Trophoblast cell (in vitro differentiated cells and primary cell): ENCODE measurements at regions not wholly inside any gene's neighbourhood (a gene's known extent, or its start where the extent isn't known, plus 50 kb on each side); places are given as distances from the start of the nearest gene placed in this dataset.

Experiments used
- DNase-seq, 2 donors: peaks; one replicate each; pipeline ENCODE4 v3.0.0-alpha.2; 2016
- H2AFZ ChIP-seq: 2 replicates; pipeline ENCODE4 v1.6.1; 2013; ENCODE audit warnings: low read length, moderate library complexity, mild to moderate bottlenecking; ENCODE audit not compliant: insufficient read depth, poor library complexity
- H2AK5ac ChIP-seq: 2 replicates; pipeline ENCODE4 v1.6.1; 2013; ENCODE audit warnings: mild to moderate bottlenecking, low read length
- H2BK120ac ChIP-seq: 2 replicates; pipeline ENCODE4 v1.6.1; 2013; ENCODE audit warnings: low read length, mild to moderate bottlenecking, moderate library complexity; ENCODE audit not compliant: insufficient read depth, poor library complexity
- H2BK12ac ChIP-seq: 2 replicates; pipeline ENCODE4 v1.6.1; 2013; ENCODE audit warnings: mild to moderate bottlenecking, low read length, moderate library complexity
- H2BK5ac ChIP-seq: 2 replicates; pipeline ENCODE4 v1.6.1; 2013; ENCODE audit warnings: low read length, low read depth, moderate library complexity, mild to moderate bottlenecking; ENCODE audit not compliant: poor library complexity
- H3K14ac ChIP-seq: 2 replicates; pipeline ENCODE4 v1.6.1; 2013; ENCODE audit warnings: mild to moderate bottlenecking, low read length
- H3K18ac ChIP-seq: 2 replicates; pipeline ENCODE4 v1.6.1; 2013; ENCODE audit warnings: mild to moderate bottlenecking, low read length
- H3K23ac ChIP-seq: 2 replicates; pipeline ENCODE4 v1.6.1; 2013; ENCODE audit warnings: low read length
- H3K27ac ChIP-seq: 2 replicates; pipeline ENCODE4 v1.5.1; 2013; ENCODE audit warnings: low read depth, mild to moderate bottlenecking, inconsistent platforms, low read length, moderate library complexity
- H3K27me3 ChIP-seq: 2 replicates; pipeline ENCODE4 v1.6.1; 2013; ENCODE audit warnings: inconsistent platforms, mild to moderate bottlenecking, low read length, moderate library complexity; ENCODE audit not compliant: insufficient read depth
- H3K36me3 ChIP-seq, 2 experiments: 1 replicate in 1 of 2; 2 replicates in 1 of 2; pipeline ENCODE4 v1.6.1; 2013; ENCODE audit warnings: low read length in 2 of 2, mild to moderate bottlenecking in 2 of 2, moderate library complexity in 1 of 2; ENCODE audit not compliant: insufficient read depth in 2 of 2, control insufficient read depth in 1 of 2
- H3K4ac ChIP-seq: 2 replicates; pipeline ENCODE4 v1.6.1; 2013; ENCODE audit warnings: low read depth, mild to moderate bottlenecking, low read length, moderate library complexity
- H3K4me1 ChIP-seq, 2 experiments: 1 replicate in 1 of 2; 2 replicates in 1 of 2; pipeline ENCODE4 v1.6.1; 2013; ENCODE audit warnings: low read length in 2 of 2, mild to moderate bottlenecking in 2 of 2, moderate library complexity in 1 of 2; ENCODE audit not compliant: insufficient read depth in 2 of 2, control insufficient read depth in 1 of 2
- H3K4me2 ChIP-seq: 2 replicates; pipeline ENCODE4 v1.6.1; 2013; ENCODE audit warnings: inconsistent platforms, mild to moderate bottlenecking, low read length, moderate library complexity
- H3K4me3 ChIP-seq: 2 replicates; pipeline ENCODE4 v1.5.1; 2013; ENCODE audit warnings: mild to moderate bottlenecking, low read depth, low read length, inconsistent platforms
- H3K79me1 ChIP-seq: one replicate; pipeline ENCODE4 v1.6.1; 2013; ENCODE audit warnings: low read length
- H3K79me2 ChIP-seq: 2 replicates; pipeline ENCODE4 v1.6.1; 2013; ENCODE audit warnings: low read length, mild to moderate bottlenecking; ENCODE audit not compliant: control insufficient read depth, insufficient read depth, poor library complexity
- H3K9ac ChIP-seq: 2 replicates; pipeline ENCODE4 v1.6.1; 2013; ENCODE audit warnings: mild to moderate bottlenecking, low read length
- H3K9me3 ChIP-seq: 2 replicates; pipeline ENCODE4 v1.6.1; 2013; ENCODE audit warnings: low read depth, mild to moderate bottlenecking, control low read depth, inconsistent platforms, low read length; ENCODE audit not compliant: insufficient read depth
- H4K12ac ChIP-seq: 2 replicates; pipeline ENCODE4 v1.6.1; 2013; ENCODE audit warnings: low read depth, mild to moderate bottlenecking, low read length, moderate library complexity
- H4K8ac ChIP-seq: 2 replicates; pipeline ENCODE4 v1.6.1; 2013; ENCODE audit warnings: low read depth, mild to moderate bottlenecking, low read length, moderate library complexity
- H4K91ac ChIP-seq: one replicate; pipeline ENCODE4 v1.6.1; 2013; ENCODE audit warnings: low read depth, mild to moderate bottlenecking, low read length, moderate library complexity
- WGBS: extraction: QIAGEN DNeasy Blood & Tissue Kit; methylation state at CpG from one replicate; pipeline ENCODE4 v1.1.7; 2013; ENCODE audit warnings: missing lambda C conversion rate; ENCODE audit not compliant: insufficient read length, insufficient coverage; ENCODE audit errors: extremely low coverage; 5-methylcytosine and 5-hydroxymethylcytosine counted together

GRCh38 chr16:64450177-64450576 lies 671.7 kb downstream of the CDH11 start:
- no peak for DNase-seq
- H3K4me3 ChIP-seq, result no peak overlapping the region
- no peak overlapping the region for H2BK12ac ChIP-seq
- no peak overlapping the region for H2BK120ac ChIP-seq
- H3K14ac ChIP-seq, result no peak overlapping the region
- H4K91ac ChIP-seq, result no peak overlapping the region
- no peaks in the 10 kb centered on the region for H3K4me1 ChIP-seq
- H2BK5ac ChIP-seq, result no peak overlapping the region
- no peak overlapping the region for H2AFZ ChIP-seq
- H3K4me2 ChIP-seq, result no peak overlapping the region
- no peak overlapping the region for H3K9ac ChIP-seq
- no peak overlapping the region for H3K18ac ChIP-seq
- no peak overlapping the region for H2AK5ac ChIP-seq
- no peak overlapping the region for H3K4ac ChIP-seq
- no peaks in the 10 kb centered on the region for H3K79me2 ChIP-seq
- no peaks in the 10 kb centered on the region for H3K27me3 ChIP-seq
- H3K9me3 ChIP-seq, result no peaks in the 10 kb centered on the region
- no peak overlapping the region for H4K12ac ChIP-seq
- peaks cover 2% of the 10 kb centered on the region for H3K79me1 ChIP-seq
- no peak overlapping the region for H3K23ac ChIP-seq
- H3K27ac ChIP-seq, result no peak overlapping the region
- no peak overlapping the region for H4K8ac ChIP-seq
- no peaks in the 10 kb centered on the region for H3K36me3 ChIP-seq
- no CpG with 5 or more reads among the region's 4 CpGs for WGBS

DNA sequence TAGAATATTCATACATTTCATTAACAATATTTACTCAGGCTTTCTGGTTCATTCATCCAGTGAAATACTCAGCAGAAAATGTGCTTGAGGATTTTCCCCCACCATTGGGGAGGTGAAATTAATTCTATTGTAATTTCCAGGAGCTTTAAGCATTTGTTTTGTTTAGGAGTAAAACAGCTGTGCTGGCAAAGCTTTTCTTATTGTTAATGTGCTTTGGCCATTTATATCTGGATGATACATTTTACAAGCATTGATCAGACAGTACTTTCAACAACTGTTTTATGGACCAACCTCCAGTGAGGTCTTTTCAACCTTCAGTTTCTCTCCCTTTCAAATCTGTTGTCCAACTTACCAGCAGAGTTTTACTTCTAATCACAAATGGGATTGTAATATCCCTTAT lies 672.4 kb downstream of the CDH11 start:
- H3K4me3 ChIP-seq, result no peak overlapping the region
- H3K27me3 ChIP-seq, result no peaks in the 10 kb centered on the region
- no peak overlapping the region for H2BK5ac ChIP-seq
- H3K27ac ChIP-seq, result no peak overlapping the region
- H2BK12ac ChIP-seq, result no peak overlapping the region
- no peak overlapping the region for H3K4me2 ChIP-seq
- H2AK5ac ChIP-seq, result no peak overlapping the region
- no peaks in the 10 kb centered on the region for H3K79me2 ChIP-seq
- no peaks in the 10 kb centered on the region for H3K79me1 ChIP-seq
- no peak overlapping the region for H2BK120ac ChIP-seq
- H3K4me1 ChIP-seq, result peaks cover 0 to 2% of the 10 kb centered on the region in 2 experiments
- no peak overlapping the region for H4K91ac ChIP-seq
- no peak overlapping the region for H4K12ac ChIP-seq
- no peak overlapping the region for H3K14ac ChIP-seq
- no peak for DNase-seq
- no peaks in the 10 kb centered on the region for H3K36me3 ChIP-seq
- no peak overlapping the region for H3K9ac ChIP-seq
- no peak overlapping the region for H3K23ac ChIP-seq
- no peak overlapping the region for H2AFZ ChIP-seq
- H3K9me3 ChIP-seq, result no peaks in the 10 kb centered on the region
- H3K18ac ChIP-seq, result no peak overlapping the region
- H4K8ac ChIP-seq, result no peak overlapping the region
- no peak overlapping the region for H3K4ac ChIP-seq

GRCh38 chr16:64445649-64446048 lies 676.2 kb downstream of the CDH11 start:
- H3K14ac ChIP-seq, result no peak overlapping the region

DNA sequence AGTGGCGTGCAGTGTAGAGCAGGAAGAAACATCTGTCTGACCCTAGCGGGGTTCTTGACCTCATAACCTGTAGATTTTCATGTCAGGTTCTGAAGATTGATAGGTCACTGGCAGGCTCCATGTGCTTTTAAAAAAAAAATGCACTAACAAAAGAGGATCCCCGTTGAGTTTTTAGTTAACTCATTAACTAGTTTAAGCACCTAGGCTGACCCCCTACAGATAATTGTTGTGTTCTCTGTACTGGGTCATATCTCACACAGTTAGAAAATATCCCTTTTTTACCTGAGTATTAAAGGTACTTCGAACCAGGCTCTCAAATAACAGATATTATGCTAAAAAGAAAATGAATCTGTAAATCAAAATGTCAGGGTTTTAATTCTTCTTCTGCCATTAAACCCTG lies 676.6 kb downstream of the CDH11 start:
- H3K14ac ChIP-seq, result no peak overlapping the region
- peak overlapping the region; percentile 24 for H2BK12ac ChIP-seq
- H3K36me3 ChIP-seq, result no peaks in the 10 kb centered on the region
- peak overlapping the region; percentile 2 for H4K91ac ChIP-seq
- H4K12ac ChIP-seq, result no peak overlapping the region
- no peaks in the 10 kb centered on the region for H3K9me3 ChIP-seq
- H3K79me2 ChIP-seq, result no peaks in the 10 kb centered on the region
- H2AK5ac ChIP-seq, result no peak overlapping the region
- DNase-seq, result no peak
- H3K23ac ChIP-seq, result no peak overlapping the region
- no peak overlapping the region for H4K8ac ChIP-seq
- H3K4ac ChIP-seq, result no peak overlapping the region
- H3K4me2 ChIP-seq, result no peak overlapping the region
- no peak overlapping the region for H2AFZ ChIP-seq
- no peaks in the 10 kb centered on the region for H3K27me3 ChIP-seq
- no peak overlapping the region for H3K4me3 ChIP-seq
- peaks cover 4% of the 10 kb centered on the region for H3K79me1 ChIP-seq
- H3K18ac ChIP-seq, result no peak overlapping the region
- peak overlapping the region; percentile 58 for H3K9ac ChIP-seq
- H3K27ac ChIP-seq, result no peak overlapping the region
- H2BK120ac ChIP-seq, result no peak overlapping the region
- peaks cover 0 to 2% of the 10 kb centered on the region in 2 experiments for H3K4me1 ChIP-seq
- H2BK5ac ChIP-seq, result no peak overlapping the region
- WGBS, result no CpG with 5 or more reads among the region's 4 CpGs

More at GRCh38 chr16:64445649-64446048, 676.2 kb downstream of the CDH11 start:
- Histone ChIP-seq H2BK5ac (no peak overlapping the region), H4K12ac (no peak overlapping the region), H4K8ac (no peak overlapping the region), H3K27ac (no peak overlapping the region), H3K9me3 (no peaks in the 10 kb centered on the region), H3K79me2 (no peaks in the 10 kb centered on the region), H3K23ac (no peak overlapping the region), H3K4me1 (peaks cover 0 to 2% of the 10 kb centered on the region in 2 experiments), H3K27me3 (no peaks in the 10 kb centered on the region), H2BK120ac (no peak overlapping the region), H3K79me1 (peaks cover 4% of the 10 kb centered on the region), H3K4me3 (no peak overlapping the region), H3K18ac (no peak overlapping the region), H2AK5ac (no peak overlapping the region), H3K4me2 (no peak overlapping the region), H2AFZ (no peak overlapping the region), H2BK12ac (no peak overlapping the region), H3K4ac (no peak overlapping the region), H4K91ac (no peak overlapping the region), H3K36me3 (no peaks in the 10 kb centered on the region), H3K9ac (no peak overlapping the region)
- WGBS, result no CpG with 5 or more reads among the region's 3 CpGs
- no peak for DNase-seq
